ENCODE measurements at regions not wholly inside any gene's neighbourhood (a gene's known extent, or its start where the extent isn't known, plus 50 kb on each side); places are given as distances from the start of the nearest gene placed in this dataset.

GRCh38 chr2:151027151-151027550 is 234.5 kb downstream of the RBM43 start:
- Mint-ChIP-seq H3K27me3 (ENCODE audit: low read depth) (no peaks in the 10 kb centered on the region), H3K4me1 (no peaks in the 10 kb centered on the region), H3K9me3 (peaks cover 15% of the 10 kb centered on the region), H3K4me3 (no peak overlapping the region), H3K27ac (no peak overlapping the region), H3K36me3 (0 out of 2 replicates have a peak, but pooled peaks cover 2% of the 10 kb centered on the region)
- DNase-seq (ENCODE audit: low spot score): no peak
- CTCF ChIA-PET: no interaction called here
- no peak for ATAC-seq
- POLR2A ChIA-PET: no interaction called here
- TF ChIP-seq NR1H2 (CRISPR knock-in tag; IDR thresholded peaks at IDR 0.05) (no peak), GTF2I (CRISPR knock-in tag; conservative IDR thresholded peaks at IDR 0.05) (no peak), KAT7 (CRISPR knock-in tag; IDR thresholded peaks at IDR 0.05; ENCODE audit: borderline replicate concordance) (no peak), OVOL2 (CRISPR knock-in tag; IDR thresholded peaks at IDR 0.05; ENCODE audit: borderline replicate concordance) (no peak), RELA (CRISPR knock-in tag; IDR thresholded peaks at IDR 0.05; ENCODE audit: borderline replicate concordance) (no peak), IRF2 (CRISPR knock-in tag; IDR thresholded peaks at IDR 0.05; ENCODE audit: borderline replicate concordance, low read depth) (no peak), NR3C1 (CRISPR knock-in tag; conservative IDR thresholded peaks at IDR 0.05; ENCODE audit: low read depth) (no peak), GRHL2 (CRISPR knock-in tag; IDR thresholded peaks at IDR 0.05; ENCODE audit: insufficient replicate concordance, severe bottlenecking) (no peak), ZNF263 (CRISPR knock-in tag; IDR thresholded peaks at IDR 0.05; ENCODE audit: low read depth) (no peak)
- TF ChIP-seq, protein P1, sequence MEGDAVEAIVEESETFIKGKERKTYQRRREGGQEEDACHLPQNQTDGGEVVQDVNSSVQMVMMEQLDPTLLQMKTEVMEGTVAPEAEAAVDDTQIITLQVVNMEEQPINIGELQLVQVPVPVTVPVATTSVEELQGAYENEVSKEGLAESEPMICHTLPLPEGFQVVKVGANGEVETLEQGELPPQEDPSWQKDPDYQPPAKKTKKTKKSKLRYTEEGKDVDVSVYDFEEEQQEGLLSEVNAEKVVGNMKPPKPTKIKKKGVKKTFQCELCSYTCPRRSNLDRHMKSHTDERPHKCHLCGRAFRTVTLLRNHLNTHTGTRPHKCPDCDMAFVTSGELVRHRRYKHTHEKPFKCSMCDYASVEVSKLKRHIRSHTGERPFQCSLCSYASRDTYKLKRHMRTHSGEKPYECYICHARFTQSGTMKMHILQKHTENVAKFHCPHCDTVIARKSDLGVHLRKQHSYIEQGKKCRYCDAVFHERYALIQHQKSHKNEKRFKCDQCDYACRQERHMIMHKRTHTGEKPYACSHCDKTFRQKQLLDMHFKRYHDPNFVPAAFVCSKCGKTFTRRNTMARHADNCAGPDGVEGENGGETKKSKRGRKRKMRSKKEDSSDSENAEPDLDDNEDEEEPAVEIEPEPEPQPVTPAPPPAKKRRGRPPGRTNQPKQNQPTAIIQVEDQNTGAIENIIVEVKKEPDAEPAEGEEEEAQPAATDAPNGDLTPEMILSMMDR (IDR thresholded peaks at IDR 0.05): no peak

DNA sequence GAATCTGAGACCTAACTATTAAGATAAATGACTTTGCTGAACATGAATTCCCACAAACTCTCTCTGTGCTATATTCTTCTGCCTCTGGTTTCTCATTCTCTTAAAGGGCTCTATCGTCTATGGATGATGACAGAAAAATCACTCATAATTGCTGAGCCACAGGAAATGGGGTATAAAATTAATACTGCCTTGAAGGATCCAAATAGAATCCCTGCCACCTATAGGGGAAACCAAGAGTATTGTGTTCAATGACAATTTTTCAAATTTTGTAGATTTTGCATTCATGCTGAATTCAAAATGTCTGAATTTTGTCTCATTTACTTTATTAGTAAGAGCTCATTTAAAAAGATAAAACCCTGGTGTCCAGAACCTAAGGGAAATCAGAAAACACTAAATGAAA is 235.8 kb downstream of the RBM43 start:
- ATAC-seq (no peak), DNase-seq (ENCODE audit: low spot score) (no peak)
- H3K9me3 Mint-ChIP-seq: peaks cover 11% of the 10 kb centered on the region
- CTCF ChIA-PET: no interaction called here
- POLR2A ChIA-PET: no interaction called here
- H3K4me1 Mint-ChIP-seq: no peaks in the 10 kb centered on the region
- TF ChIP-seq JUN (CRISPR knock-in tag; IDR thresholded peaks at IDR 0.05) (no peak), ETV6 (CRISPR knock-in tag; IDR thresholded peaks at IDR 0.05) (no peak), FOXK1 (CRISPR knock-in tag; IDR thresholded peaks at IDR 0.05) (no peak), ZNF219 (CRISPR knock-in tag; IDR thresholded peaks at IDR 0.05; ENCODE audit: borderline replicate concordance) (no peak), NFYB (CRISPR knock-in tag; conservative IDR thresholded peaks at IDR 0.05; ENCODE audit: low read depth) (no peak), JAZF1 (CRISPR knock-in tag; IDR thresholded peaks at IDR 0.05) (no peak), USF2 (CRISPR knock-in tag; IDR thresholded peaks at IDR 0.05) (no peak), IRF2 (CRISPR knock-in tag; IDR thresholded peaks at IDR 0.05; ENCODE audit: borderline replicate concordance, low read depth) (no peak), TEAD4 (CRISPR knock-in tag; IDR thresholded peaks at IDR 0.05) (no peak)
- TF ChIP-seq, protein P2, sequence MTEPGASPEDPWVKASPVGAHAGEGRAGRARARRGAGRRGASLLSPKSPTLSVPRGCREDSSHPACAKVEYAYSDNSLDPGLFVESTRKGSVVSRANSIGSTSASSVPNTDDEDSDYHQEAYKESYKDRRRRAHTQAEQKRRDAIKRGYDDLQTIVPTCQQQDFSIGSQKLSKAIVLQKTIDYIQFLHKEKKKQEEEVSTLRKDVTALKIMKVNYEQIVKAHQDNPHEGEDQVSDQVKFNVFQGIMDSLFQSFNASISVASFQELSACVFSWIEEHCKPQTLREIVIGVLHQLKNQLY (CRISPR knock-in tag; IDR thresholded peaks at IDR 0.05): no peak
- TF ChIP-seq, protein P3, sequence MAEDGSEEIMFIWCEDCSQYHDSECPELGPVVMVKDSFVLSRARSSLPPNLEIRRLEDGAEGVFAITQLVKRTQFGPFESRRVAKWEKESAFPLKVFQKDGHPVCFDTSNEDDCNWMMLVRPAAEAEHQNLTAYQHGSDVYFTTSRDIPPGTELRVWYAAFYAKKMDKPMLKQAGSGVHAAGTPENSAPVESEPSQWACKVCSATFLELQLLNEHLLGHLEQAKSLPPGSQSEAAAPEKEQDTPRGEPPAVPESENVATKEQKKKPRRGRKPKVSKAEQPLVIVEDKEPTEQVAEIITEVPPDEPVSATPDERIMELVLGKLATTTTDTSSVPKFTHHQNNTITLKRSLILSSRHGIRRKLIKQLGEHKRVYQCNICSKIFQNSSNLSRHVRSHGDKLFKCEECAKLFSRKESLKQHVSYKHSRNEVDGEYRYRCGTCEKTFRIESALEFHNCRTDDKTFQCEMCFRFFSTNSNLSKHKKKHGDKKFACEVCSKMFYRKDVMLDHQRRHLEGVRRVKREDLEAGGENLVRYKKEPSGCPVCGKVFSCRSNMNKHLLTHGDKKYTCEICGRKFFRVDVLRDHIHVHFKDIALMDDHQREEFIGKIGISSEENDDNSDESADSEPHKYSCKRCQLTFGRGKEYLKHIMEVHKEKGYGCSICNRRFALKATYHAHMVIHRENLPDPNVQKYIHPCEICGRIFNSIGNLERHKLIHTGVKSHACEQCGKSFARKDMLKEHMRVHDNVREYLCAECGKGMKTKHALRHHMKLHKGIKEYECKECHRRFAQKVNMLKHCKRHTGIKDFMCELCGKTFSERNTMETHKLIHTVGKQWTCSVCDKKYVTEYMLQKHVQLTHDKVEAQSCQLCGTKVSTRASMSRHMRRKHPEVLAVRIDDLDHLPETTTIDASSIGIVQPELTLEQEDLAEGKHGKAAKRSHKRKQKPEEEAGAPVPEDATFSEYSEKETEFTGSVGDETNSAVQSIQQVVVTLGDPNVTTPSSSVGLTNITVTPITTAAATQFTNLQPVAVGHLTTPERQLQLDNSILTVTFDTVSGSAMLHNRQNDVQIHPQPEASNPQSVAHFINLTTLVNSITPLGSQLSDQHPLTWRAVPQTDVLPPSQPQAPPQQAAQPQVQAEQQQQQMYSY (CRISPR knock-in tag; IDR thresholded peaks at IDR 0.05): no peak
- no peaks in the 10 kb centered on the region for H3K36me3 Mint-ChIP-seq
- no peaks in the 10 kb centered on the region for H3K27me3 Mint-ChIP-seq (ENCODE audit: low read depth)
- no peak overlapping the region for H3K4me3 Mint-ChIP-seq
- H3K27ac Mint-ChIP-seq: no peak overlapping the region

All from WTC11 (cell line).